PFSK-1 (cell line): ENCODE measurements at regions not wholly inside any gene's neighbourhood (a gene's known extent, or its start where the extent isn't known, plus 50 kb on each side); places are given as distances from the start of the nearest gene placed in this dataset.

Experiments used
- FOXP2 ChIP-seq: optimal IDR thresholded peaks from 2 replicates; pipeline ENCODE3; 2011; ENCODE audit warnings: borderline replicate concordance, control low read depth, inconsistent platforms; ENCODE audit not compliant: insufficient read depth; ENCODE audit errors: extremely low read length, extremely low read depth
- POLR2AphosphoS5 ChIP-seq: IDR thresholded peaks from 2 replicates; pipeline ENCODE4 v1.6.1; 2012; ENCODE audit warnings: low read depth, mild to moderate bottlenecking, control low read depth, low read length, moderate library complexity
- SIN3A ChIP-seq: IDR thresholded peaks from 2 replicates; pipeline ENCODE4 v1.6.1; 2012; ENCODE audit warnings: mild to moderate bottlenecking, low read length, moderate library complexity, borderline replicate concordance; ENCODE audit not compliant: insufficient read depth
- TAF1 ChIP-seq: IDR thresholded peaks from 2 replicates; pipeline ENCODE4 v1.6.1; 2012; ENCODE audit warnings: low read length, control low read depth, borderline replicate concordance; ENCODE audit not compliant: insufficient read depth

- TF ChIP-seq FOXP2 (no peak), POLR2AphosphoS5 (no peak), TAF1 (no peak), SIN3A (no peak)
Measured at GRCh38 chr2:129224022-129224421, 755.4 kb upstream of the RAB6C start.
